ENCODE measurements at regions not wholly inside any gene's neighbourhood (a gene's known extent, or its start where the extent isn't known, plus 50 kb on each side); places are given as distances from the start of the nearest gene placed in this dataset.

GRCh38 chr9:26308328-26308727, 584.3 kb downstream of the CAAP1 start:
- H3K9me3 Mint-ChIP-seq = peaks cover 11 to 22% of the 10 kb centered on the region in 2 donors
- no peaks in the 10 kb centered on the region for H3K36me3 Mint-ChIP-seq
- ATAC-seq = no peak
- H3K27ac Mint-ChIP-seq = no peak overlapping the region
- no peak for DNase-seq (ENCODE audit: low spot score in 2 of 2)

DNA sequence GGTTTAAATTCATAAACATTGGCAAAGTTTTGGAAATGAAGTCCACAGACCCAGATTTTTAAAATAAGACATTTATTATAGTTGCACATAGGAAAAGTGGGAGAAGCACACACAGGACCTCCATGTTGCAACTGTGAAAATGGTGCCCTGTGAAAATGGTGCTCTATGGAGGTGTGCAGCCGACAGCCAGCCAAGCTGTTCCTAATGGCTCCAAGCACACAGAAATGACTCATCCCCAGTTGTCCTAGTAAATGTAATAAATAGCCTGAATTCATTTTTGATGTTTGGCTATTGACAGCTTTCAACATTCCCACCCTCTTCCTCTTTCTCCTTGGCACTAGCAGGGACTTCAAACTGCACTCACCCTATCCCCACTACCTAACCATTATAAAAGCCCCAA, 590.9 kb downstream of the CAAP1 start:
- ATAC-seq (no peak), DNase-seq (ENCODE audit: low spot score in 2 of 2) (no peak)
- Mint-ChIP-seq H3K27ac (no peak overlapping the region), H3K9me3 (peaks cover 7 to 8% of the 10 kb centered on the region in 2 donors), H3K36me3 (no peaks in the 10 kb centered on the region)

- Mint-ChIP-seq H3K27ac (no peak overlapping the region), H3K36me3 (no peaks in the 10 kb centered on the region), H3K9me3 (peaks cover 5 to 6% of the 10 kb centered on the region in 2 donors)
- DNase-seq (ENCODE audit: low spot score in 2 of 2) = no peak
- no peak for ATAC-seq
Observed at GRCh38 chr9:26301046-26301445, 591.6 kb downstream of the CAAP1 start.

DNA sequence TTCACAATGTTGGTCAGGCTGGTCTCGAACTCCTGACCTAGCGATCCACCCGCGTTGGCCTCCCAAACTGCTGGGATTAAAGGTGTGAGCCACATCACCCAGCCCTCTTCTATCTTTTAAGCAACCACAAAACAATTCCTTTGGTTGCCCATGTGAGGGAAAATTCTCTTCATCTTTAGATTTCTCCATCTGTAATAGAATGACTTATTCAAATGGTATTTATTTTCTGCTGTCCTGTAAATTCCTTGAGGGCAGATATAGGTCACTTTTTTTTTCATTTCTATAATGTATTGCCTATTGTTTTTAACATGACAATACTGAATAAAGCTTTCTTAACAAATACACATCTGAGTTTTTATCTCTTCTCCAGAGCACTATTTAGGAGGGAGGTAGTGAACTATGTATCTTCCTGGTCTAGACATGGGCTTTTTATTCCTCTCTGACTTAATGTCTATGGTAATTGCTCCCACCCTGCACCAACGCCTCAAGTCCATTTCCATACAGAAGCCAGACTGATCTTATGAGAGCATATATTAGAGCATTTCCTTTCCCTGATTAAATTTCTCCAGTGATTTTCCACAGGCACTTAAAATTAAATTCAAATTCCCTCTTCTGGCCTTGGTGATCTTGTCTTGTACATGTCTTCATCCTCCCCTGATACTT, 595.6 kb downstream of the CAAP1 start:
- H3K36me3 Mint-ChIP-seq = no peaks in the 10 kb centered on the region
- no peak overlapping the region for H3K27ac Mint-ChIP-seq
- no peak for DNase-seq (ENCODE audit: low spot score in 2 of 2)
- H3K9me3 Mint-ChIP-seq = peaks cover 6 to 10% of the 10 kb centered on the region in 2 donors
- ATAC-seq = no peak

- H3K36me3 Mint-ChIP-seq = peaks cover 0 to 9% of the 10 kb centered on the region in 2 donors
- DNase-seq (ENCODE audit: low spot score in 2 of 2) (no peak), ATAC-seq (no peak)
- peaks cover 21 to 27% of the 10 kb centered on the region in 2 donors for H3K9me3 Mint-ChIP-seq
- no peak overlapping the region for H3K27ac Mint-ChIP-seq
Observed at GRCh38 chr9:26292943-26293342, 599.7 kb downstream of the CAAP1 start.

- H3K27ac Mint-ChIP-seq = no peak overlapping the region
- DNase-seq (ENCODE audit: low spot score in 2 of 2) = no peak
- no peaks in the 10 kb centered on the region for H3K36me3 Mint-ChIP-seq
- no peaks in the 10 kb centered on the region for H3K9me3 Mint-ChIP-seq
- ATAC-seq = no peak
Observed at GRCh38 chr9:26271495-26272122, 593.4 kb upstream of the TUSC1 start.

- Mint-ChIP-seq H3K9me3 (peaks cover 7 to 10% of the 10 kb centered on the region in 2 donors), H3K36me3 (no peaks in the 10 kb centered on the region), H3K27ac (no peak overlapping the region)
- ATAC-seq (no peak), DNase-seq (ENCODE audit: low spot score in 2 of 2) (no peak)
Observed at GRCh38 chr9:26266146-26266793, 588.0 kb upstream of the TUSC1 start.

DNA sequence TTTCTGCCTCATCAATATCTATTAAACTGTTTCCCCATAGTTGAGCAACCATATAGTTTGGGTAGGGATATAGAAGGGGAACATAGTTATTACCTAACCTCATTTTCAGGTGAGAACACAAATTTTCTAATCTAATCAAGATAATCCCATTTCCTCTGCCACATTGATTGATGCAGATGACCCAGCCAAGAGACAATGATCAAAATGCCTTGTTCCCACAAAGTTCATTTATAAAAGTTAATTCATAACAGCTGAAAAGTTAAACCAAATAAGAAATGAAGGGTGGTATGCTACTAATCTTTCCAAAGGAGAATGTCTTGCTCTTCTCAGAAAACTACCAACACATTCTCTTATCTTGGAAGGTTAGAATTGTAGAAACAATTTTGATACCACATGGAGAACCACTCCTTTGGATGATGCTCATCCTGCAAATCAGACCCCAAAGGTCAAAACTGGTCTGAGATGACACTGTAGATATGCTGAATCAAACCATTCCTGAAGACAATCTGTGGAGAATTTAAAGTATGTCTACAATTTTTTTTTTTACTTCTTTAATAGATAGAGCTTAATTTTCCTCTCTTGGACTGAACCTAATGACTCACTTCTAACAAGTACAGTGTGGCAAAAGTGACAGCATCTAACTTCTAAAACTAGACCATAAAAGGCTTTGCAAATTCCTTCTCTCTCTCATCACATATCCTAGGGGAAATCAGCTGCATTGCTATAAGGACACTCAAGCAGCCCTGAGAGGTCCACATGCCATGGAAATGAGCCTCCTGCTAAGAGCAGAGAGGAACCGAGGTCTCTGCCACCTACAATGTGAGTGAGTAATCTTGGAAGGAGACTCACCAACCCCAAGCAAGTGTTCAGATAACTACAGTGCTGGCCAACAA, 586.7 kb upstream of the TUSC1 start:
- H3K36me3 Mint-ChIP-seq = no peaks in the 10 kb centered on the region
- ATAC-seq (no peak), DNase-seq (ENCODE audit: low spot score in 2 of 2) (no peak)
- no peak overlapping the region for H3K27ac Mint-ChIP-seq
- peaks cover 7 to 10% of the 10 kb centered on the region in 2 donors for H3K9me3 Mint-ChIP-seq

DNA sequence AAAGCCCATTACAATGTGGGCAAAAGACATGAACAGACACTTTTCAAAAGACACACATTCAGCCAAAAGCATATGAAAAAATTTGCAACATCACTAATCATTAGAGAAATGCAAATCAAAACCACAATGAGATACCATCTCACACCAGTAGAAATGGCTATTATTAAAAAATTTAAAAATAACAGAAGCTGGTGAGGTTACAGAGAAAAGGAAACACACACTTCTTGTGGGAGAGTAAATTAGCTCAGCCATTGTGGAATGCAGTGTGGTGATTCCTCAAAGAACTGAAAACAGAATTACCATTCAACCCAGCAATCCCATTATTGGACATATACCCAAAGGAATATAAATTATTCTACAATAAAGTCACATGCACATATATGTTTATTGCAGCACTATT, 585.2 kb upstream of the TUSC1 start:
- H3K36me3 Mint-ChIP-seq = no peaks in the 10 kb centered on the region
- ATAC-seq (no peak), DNase-seq (ENCODE audit: low spot score in 2 of 2) (no peak)
- peaks cover 7 to 10% of the 10 kb centered on the region in 2 donors for H3K9me3 Mint-ChIP-seq
- H3K27ac Mint-ChIP-seq = no peak overlapping the region

GRCh38 chr9:26262421-26263107, 584.3 kb upstream of the TUSC1 start:
- no peak overlapping the region for H3K27ac Mint-ChIP-seq
- peaks cover 7 to 10% of the 10 kb centered on the region in 2 donors for H3K9me3 Mint-ChIP-seq
- H3K36me3 Mint-ChIP-seq = no peaks in the 10 kb centered on the region
- DNase-seq (ENCODE audit: low spot score in 2 of 2) (no peak), ATAC-seq (no peak)

DNA sequence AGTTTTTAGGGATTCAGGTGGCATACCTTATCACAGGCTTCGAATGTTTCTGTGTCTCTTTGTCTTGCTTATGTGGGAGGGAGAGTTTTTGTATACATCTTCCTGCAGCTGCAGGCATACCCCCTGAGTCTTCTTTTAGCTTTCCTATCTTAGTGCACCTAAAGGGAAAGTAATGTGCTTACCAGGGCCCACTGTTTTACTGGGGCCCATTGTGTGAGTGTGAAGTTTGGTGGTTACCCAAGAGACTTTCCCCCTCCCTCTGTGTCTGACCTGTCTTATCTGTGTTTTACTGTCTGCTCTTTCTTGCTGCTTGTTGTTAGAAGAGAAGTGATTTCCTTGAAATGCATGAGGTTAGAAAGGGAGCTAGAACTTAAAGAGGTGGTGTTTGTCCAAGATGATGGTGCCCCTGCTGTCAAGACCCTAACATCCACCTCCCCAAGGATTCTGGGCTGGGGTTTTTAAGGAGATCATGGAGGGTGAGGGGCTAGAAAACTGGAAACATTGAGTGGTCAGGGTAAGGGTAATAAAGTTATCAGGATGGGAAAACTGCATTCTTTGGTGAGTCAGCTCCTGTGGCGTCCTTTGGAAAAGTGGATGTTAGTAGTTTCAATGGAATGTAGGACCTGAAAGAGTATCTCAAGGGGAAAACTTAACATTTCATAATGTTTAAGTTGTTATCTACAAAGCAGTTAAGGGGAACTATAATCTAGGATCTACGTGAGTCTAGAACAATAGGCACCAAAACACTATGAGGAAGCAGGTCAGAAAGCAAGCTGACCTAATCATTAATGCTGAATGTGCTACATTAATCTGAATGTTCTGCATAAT, 583.5 kb upstream of the TUSC1 start:
- DNase-seq (ENCODE audit: low spot score in 2 of 2) = no peak
- no peak for ATAC-seq
- Mint-ChIP-seq H3K27ac (no peak overlapping the region), H3K36me3 (no peaks in the 10 kb centered on the region), H3K9me3 (peaks cover 7 to 10% of the 10 kb centered on the region in 2 donors)

DNA sequence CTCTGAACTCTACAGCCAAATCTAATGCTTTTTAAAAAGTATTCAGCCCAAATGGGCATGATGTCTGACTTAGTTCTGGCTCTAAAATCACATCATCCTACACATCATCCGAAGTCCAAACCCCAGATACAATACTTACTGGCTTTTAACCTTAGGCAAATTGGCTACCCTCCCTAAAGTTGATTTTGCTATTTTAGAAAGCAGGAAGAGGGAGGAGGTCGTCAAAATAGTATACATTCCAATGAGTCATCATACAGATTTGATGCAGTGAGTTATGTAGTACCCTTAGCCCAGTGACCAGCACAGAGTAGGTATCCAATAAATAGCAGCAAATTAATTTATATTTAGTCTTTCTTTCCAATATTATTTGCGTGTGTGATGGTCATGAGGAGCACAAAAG, 582.0 kb upstream of the TUSC1 start:
- DNase-seq (ENCODE audit: low spot score in 2 of 2) (no peak), ATAC-seq (no peak)
- H3K36me3 Mint-ChIP-seq = no peaks in the 10 kb centered on the region
- H3K27ac Mint-ChIP-seq = no peak overlapping the region
- H3K9me3 Mint-ChIP-seq = peaks cover 4 to 7% of the 10 kb centered on the region in 2 donors

GRCh38 chr9:26247861-26248260, 569.6 kb upstream of the TUSC1 start:
- Mint-ChIP-seq H3K36me3 (peaks cover 0 to 13% of the 10 kb centered on the region in 2 donors), H3K9me3 (peaks cover 19 to 27% of the 10 kb centered on the region in 2 donors), H3K27ac (no peak overlapping the region)
- no peak for DNase-seq (ENCODE audit: low spot score in 2 of 2)
- no peak for ATAC-seq

DNA sequence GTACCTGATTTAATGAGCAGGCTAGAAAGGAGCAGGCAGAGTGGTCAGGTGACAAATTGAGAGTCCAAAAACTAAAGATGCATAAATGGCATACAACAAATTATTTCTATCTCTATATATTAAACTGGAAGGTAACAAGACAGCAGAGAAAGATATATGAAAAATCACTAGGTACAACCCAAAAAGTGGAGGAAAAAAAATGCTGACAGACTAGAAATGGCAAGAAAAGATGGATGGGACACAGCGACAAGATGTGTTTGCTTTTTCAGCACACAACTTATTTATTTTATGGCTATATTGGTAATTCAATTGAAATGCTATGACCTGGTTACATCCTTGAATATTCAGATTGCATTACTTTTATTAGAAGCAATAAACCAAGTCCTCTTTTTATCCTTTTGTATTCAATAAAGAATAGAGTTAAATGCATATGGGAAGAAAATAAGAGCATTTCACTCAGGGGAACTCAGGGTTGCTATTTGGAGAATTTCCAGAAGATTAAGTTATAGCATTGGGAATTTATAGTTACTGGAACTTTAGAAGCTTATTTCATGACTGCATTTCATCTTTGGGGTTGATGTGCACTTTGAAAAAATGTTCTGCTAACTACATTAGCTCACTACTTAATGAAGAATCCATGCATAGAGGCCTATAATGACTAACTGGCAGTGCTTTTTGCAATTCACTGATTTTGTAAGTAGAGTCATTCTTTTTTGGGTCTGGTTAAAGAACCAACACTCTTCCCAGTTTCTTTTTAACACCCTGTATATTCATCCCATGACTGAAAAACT, 566.6 kb upstream of the TUSC1 start:
- peaks cover 17 to 22% of the 10 kb centered on the region in 2 donors for H3K9me3 Mint-ChIP-seq

GRCh38 chr9:26243726-26244125, 565.5 kb upstream of the TUSC1 start:
- Mint-ChIP-seq H3K9me3 (peaks cover 9 to 19% of the 10 kb centered on the region in 2 donors), H3K36me3 (peaks cover 0 to 4% of the 10 kb centered on the region in 2 donors), H3K27ac (no peak overlapping the region)
- no peak for DNase-seq (ENCODE audit: low spot score in 2 of 2)
- no peak for ATAC-seq

More for the DNA sequence above, 566.6 kb upstream of the TUSC1 start:
- Mint-ChIP-seq H3K27ac (no peak overlapping the region), H3K36me3 (peaks cover 0 to 11% of the 10 kb centered on the region in 2 donors)
- ATAC-seq (no peak), DNase-seq (ENCODE audit: low spot score in 2 of 2) (no peak)
